GM21717 (cell line): ENCODE measurements at regions not wholly inside any gene's neighbourhood (a gene's known extent, or its start where the extent isn't known, plus 50 kb on each side); places are given as distances from the start of the nearest gene placed in this dataset.

Experiments
- ATAC-seq: cut with Tn5 transposase; IDR thresholded peaks from one replicate; pipeline ENCODE4 v1.9.1; 2021; ENCODE audit warnings: mild to moderate bottlenecking, moderate library complexity; ENCODE audit not compliant: unreplicated experiment

DNA sequence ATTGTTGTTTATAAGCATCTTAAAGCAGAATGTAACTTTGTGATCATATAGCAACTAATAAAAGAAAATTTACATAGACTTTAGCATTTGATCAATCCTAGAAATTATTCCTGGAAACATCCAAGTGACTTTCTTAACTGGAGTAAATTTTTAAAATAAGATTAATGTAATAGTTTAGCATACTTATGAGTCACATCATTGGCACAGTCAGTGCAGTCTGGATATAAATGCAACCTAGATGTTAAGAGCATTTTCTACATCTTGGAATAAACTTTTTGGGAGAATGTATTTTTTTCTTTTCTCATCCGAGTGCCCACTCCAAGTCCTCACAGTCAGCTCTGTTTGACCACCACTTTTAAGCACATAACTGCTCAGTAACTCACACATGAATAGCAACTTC lies 324.6 kb upstream of the PLSCR5 start:
- ATAC-seq: no peak

DNA sequence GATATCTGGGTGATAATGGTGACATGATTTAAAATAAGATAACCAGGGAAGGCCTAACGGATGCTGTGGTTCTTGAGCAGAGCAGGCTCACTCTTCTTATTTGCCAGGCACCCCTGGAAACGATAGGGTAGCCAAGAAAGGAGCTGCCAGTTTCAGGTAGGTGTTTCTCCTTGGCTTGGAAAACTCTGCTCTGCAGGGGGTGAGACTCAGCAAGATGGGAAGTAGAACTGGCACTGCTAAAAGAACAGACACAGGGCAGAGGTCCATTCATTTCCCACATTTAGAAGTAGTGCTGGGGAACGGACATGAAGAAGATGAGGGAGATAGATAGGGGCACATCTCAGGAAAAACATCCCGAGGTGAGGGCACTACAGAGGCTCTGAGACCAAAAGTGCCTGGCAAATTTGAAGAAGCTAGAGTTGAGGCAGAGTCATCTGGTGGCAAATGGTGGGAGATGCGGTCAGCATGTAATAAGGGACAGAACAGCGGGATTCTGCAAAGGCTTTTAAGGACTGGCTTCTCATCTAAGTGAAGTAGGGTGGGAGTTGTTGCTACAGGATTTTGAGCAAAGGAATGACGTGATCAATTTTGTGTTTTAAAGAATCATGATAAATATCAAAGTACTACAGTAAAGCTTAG lies 323.4 kb upstream of the PLSCR5 start:
- no peak for ATAC-seq

DNA sequence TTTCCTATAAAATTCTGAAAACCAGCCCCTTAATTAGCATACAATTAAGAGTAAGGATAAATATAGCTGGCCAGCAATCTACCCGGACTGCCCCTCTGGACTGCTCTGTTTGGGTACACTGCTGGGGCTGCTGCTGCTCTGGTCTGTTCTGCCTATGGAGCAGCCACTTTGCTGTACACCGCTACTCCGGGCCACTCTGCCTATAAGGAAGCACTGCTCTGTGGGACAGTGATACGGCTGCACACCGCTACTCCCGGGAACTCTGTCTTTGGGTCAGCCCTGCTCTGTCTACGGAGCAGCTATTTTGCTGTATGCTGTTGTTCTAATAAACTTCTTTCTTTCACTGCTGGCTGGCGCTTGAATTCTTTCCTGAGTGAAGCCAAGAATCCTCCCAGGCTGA lies 316.5 kb upstream of the PLSCR5 start:
- no peak for ATAC-seq

DNA sequence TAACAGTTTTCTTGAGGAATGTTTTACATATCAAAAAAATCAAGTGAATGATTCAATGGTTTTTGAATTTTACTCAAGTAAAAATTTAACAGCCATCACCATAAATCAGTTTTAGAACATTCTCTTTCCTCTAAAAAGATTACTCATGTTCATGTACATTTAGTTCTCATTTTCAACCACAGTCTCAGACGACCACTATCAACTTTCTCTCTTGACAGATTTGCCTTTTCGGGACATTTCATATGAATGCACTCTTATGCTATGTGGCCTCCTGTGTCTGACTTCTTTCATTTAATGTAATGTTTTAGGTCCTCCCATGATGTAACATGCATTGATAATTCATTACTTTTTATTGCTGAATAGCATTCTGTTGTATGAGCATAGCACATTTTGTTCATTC lies 309.3 kb upstream of the PLSCR5 start:
- ATAC-seq: no peak

DNA sequence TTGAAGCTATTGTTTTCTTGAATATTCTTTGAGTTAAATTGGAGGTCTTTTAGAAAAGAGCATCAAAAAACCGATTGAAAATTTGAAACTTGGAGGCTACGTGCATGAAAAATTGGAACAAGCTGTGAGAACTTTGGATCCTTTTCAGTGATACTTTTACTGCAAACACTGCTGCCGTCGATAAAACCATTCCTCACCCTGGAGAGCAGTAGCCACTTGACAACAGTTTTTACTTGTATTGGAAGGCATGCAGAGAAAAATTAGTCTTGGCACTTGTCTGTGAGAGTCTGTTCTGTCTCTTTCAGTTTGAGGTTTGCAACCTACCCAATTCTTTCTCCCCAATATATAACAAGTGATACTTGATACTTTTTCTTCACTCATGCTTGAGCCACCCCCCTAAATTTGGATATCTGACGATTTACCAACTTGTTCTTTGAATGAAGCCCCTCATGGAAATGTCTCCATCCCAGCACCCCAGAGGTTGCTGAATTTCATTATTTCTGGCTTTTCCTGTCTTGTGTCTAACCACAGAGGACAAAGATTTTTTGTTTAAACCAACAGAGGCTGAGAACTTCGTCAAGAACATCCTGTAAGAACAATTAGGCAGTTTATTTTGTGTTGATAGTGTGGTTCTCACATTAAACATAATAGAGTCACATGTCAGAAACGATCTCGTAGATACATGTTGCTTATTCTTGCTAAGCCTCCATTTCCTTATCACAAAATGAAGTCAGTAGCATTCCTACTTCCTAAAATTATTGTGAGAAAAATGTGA lies 307.3 kb upstream of the PLSCR5 start:
- no peak for ATAC-seq

DNA sequence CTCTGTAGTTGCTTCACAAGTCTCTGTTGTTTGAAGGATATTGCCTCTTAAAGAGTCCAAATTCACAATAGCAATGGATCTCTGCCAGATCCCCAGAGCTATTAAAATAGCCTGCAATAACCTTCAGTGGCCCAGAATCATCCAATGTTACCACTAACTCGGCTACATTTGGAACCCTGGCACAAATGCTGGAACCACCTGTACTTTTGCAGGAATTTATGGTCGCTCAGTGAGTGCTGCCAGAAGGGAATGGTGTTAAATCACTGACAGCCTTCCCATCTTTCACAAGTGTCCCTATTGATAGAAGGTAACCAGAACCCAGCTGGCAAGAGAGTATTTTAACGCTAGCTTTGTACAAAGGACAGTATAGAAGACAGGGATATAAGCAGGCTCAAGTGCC lies 298.8 kb upstream of the PLSCR5 start:
- no peak for ATAC-seq

DNA sequence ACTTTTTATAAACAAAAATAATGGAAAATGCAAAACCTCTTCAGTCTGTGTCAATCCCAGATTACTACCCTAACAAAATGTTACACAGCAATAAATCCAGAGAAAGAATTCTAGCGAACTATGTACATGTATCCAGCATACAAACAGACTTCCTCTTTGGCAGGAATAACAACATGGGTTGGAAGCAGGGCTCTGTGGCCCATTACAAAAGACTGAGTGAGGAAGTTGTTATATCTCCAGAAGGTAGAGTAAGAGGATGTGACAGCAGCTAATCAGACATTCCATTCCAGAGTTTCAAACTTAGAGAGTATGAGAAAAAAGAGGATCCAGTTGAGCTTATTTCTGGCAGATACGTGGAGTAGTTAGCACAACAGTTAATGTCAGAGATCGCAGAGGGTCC lies 294.0 kb upstream of the PLSCR5 start:
- no peak for ATAC-seq

DNA sequence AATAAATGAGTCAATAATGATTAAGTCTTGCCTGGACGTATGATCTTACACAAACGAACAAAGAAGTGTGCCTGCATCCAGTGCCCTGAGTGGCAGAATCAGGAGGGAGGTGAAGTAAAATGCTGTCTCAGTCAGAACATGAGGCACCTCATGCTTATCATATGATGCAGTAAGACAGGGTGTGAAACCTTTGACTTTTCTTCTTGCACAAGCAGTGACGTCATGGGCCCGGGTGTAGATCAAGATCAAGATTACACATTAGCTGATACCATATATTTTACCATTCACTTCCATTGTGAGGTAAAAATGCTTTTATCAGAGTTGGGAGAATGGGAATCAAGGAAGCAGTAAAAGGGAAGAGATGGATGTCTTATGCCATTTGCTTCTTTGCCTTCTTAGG lies 291.6 kb upstream of the PLSCR5 start:
- no peak for ATAC-seq

DNA sequence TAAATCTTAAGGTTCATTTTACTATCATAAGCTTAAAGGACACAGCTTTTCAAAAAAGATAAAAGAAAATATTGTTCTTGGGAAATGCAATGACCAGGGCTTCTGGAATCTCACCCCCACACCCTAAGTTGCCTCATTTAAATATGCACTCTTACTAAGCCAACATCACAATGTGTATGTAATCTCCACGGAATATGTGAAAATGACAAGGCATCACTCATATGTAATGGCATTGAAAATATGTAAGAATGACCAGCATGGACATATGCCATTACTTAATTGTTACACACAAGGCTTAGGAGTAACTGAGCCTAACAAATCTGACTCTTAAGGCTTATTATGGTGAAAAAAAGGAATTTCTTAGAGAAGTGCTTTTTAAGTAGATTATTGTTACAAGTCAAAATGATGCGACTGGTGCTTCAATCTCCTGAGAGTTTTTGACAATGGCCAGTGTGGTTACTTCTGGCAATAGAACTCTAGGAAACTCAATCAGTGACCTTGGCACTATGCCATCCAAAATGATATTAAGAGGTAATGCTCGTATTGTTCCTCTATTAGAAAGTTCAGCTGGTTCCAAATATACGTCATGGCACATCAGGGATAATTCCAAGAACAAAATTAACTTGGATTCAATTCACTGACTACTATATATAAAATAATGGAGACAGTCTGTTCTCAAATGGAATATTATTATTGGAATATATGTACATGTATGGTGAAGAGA lies 290.0 kb upstream of the PLSCR5 start:
- no peak for ATAC-seq

DNA sequence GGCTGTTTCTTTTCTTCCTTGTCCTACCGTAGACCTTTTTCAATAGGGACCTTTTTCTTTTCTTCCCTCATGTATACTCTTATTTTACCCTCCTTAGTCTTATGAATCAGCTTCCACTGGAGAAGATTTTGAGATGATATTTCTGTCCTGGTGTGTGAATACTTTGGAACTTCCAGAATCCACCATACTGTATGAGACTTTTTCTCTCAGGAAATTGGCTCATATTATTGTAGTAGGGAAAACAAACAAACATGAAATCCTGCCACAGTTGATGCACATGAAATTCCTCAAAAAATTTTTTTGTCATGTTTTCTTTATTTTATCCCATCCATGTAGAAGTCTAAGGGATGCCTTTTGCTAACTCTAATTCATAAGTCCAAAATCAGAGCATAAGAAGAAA lies 289.3 kb upstream of the PLSCR5 start:
- no peak for ATAC-seq

DNA sequence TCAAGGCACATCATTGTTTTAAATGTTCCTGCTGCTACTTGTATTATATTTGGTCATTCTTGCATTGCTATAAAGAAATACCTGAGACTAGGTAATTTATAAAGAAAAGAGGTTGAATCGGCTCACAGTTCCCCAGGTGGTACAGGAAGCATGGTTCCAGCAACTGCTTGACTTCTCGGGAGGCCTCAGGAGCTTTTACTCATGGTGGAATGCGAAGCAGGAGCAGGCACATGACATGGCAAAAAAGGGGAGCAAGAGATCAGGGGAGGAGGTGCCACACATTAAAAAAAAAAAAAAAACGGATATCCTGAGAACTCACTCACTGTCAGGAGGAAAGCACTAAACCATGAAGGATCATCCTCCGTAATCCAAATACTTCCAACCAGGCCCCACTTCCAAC lies 286.9 kb upstream of the PLSCR5 start:
- no peak for ATAC-seq

DNA sequence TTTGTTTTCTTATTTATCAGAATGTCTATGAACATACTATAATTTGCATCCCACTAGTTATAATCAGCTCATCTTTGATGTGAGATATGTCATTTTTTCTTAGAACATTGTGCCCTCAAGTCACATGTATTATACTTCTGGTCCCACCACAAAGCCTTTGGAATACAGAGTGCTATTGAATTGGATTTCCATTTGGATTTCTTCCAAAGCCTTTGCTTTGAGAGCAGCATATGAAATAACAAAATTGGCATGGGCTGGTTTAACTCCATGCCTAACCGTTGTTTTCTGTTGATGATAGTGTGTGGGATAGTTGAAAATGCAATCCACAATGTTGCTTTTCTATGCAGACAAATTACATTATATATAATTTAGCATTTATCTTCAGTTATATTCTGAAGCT lies 284.5 kb upstream of the PLSCR5 start:
- no peak for ATAC-seq

DNA sequence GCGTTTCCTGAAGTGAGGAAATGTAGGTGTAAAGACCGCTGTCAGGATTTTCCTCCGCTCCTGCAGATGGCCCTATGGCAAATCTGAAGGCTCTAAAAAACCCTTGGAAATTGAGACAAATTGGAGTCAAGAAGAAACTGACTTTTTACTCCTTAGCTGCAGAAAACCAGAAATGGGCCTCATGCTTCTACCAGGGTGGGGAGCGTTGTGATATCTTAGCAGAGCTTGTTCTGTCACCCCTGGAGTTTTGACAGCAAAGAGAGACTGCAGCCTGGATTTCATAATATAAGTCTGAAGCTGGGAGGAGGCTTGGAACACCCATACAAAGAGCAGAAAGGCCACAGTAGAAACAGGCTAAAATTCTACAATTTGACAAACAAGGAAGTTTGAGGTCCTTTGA lies 283.0 kb upstream of the PLSCR5 start:
- ATAC-seq: no peak

DNA sequence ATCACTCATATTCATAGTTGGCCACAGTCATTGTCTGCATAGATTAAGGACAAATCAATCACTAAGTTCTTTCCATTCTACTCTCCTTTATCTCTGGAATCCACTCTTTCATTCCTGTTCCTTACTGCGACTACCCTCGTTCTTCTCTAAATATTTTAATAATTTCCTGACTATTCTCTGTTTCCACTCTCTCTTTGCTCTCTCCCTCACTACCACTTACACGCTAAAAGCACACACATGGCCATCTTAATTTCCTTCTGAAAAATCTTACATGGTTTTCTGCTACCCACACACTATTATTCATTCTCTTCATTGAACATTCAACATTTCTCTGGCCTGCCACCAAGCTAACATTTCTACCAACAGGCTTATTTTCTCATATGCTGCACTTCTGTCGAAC lies 279.6 kb upstream of the PLSCR5 start:
- ATAC-seq: no peak

DNA sequence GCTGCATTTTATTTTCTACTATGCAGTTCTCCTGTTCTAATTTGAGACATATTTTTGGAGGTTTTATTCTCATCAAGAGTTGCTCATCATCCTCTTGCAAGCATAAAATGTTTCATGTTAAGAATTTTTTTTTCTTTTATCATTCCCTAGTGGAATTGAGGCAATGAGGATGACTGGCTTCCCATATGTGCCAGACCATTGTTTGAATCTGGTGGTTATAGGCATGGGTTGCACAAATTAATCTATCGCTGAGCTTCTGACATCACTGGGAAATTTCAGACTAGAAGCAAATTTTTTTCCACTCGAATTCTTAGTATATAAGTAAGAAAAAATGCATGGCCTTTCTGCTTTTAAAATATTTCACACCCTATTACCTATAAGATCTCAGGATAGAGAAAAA lies 279.1 kb upstream of the PLSCR5 start:
- no peak for ATAC-seq

DNA sequence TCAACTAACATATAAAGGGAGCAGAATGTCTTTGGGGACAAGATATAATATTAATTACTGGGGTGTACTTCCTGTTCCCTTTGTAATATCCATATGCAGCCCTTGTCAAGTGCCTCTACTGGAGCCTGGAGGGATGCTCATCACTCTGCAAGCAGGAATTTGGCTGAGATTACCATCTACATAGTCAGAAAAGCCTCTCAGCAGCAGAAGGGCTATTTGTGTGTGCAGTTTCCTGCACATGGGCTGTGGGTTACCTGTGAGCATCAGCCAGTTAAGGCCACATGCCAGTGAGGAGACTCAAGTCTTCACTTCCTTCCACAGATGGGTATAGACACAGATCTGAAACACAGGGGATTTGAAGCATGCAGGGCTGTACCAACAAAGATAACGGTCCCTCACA lies 278.1 kb upstream of the PLSCR5 start:
- ATAC-seq: no peak

DNA sequence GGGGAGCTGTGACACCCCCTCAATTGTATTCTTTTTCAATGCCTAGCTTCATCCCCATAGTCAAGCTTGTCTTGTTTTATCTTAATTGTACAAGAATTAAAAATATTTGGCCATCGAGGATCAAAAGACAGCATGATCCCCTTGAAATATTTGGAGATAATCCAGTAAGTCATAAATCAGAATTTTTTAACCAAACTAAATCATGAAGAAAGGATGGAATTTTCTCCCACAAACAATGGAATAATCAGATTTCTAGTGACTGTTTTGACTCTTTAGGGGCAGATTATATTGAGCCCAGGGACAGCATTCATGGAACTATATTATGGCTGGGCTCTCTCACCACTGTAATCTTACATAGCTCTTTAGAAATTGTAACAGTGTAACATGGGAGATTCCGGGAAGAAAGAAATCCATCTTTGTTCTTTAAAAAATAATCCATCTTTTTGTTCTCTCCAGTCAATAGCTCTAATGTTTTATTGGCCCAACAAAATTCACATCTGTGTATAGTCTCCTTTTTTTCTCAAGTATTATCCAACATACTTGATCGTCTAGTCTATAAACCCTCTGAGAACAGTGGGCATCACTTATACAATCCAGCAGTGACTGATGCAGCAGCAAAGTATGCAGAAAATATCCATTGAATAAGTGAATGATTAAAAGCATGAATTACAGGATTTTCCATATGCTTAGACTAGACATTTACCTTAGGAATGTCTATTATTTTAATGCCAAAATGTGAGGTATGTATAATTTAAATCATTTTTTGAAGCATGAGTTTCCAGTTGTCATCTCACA lies 277.0 kb upstream of the PLSCR5 start:
- ATAC-seq: no peak

DNA sequence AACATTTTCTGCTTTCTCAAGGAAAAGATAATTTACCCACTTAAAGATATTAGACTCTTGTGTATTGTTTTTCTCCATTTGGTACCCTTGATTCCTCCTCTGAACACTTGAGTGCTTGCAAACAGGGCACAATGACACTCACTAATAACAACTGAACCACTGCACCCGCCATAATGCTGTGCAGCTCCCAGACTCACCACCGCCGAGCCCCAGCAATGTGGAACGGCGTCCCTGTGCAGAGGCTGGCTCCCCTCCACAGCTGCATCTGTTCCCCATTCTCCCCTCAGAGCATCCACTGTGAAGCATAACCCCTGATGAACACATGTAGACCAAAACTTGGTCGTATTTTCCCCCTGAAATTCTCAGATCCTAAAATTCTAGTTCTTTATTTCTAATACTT lies 276.2 kb upstream of the PLSCR5 start:
- no peak for ATAC-seq

DNA sequence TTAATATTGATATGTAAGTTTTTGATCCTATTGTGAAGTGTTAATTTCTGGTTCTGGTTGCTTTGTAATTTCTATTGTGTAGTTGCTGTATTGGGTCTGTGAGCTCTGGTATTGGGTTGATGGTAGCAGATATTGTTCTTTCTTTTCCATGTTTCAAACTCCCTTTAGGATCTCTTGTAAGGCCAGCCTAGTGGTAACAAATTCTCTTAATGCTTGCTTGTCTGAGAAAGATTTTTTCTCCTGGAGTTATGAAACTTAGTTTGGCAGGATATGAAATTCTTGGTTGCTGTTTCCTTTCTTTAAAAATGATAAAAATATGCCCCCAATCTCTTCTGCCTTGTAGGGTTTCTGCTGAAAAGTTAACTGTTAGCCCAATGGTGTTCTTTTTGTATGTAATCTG lies 268.6 kb upstream of the PLSCR5 start:
- no peak for ATAC-seq

DNA sequence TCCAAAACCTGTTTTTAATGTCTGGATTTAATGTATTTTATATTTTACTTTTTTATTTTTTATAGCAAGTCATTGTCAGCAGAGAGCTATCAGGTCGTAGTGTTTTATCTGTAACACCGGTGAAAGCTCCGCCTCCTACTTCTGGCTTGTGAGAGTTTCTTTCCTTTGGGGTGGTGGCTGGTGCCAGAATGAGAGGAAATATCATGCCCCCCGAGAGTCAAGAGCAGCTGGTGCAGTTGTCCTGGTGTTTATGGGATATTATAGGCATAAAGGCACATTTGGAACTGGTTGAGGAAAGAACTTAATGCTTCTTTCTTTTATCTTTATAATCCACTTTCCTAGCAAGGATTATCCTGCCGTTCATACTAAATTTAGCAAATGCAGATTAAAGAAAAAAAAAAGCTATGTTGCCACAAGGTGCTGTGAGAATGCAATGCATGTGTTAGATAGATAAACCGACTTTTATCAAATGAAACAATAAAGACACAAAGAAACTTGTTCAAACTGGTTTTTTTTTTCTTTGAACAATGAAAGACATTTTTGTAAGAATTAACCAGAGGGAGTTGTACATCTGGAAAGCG lies 260.1 kb upstream of the PLSCR5 start:
- no peak for ATAC-seq

DNA sequence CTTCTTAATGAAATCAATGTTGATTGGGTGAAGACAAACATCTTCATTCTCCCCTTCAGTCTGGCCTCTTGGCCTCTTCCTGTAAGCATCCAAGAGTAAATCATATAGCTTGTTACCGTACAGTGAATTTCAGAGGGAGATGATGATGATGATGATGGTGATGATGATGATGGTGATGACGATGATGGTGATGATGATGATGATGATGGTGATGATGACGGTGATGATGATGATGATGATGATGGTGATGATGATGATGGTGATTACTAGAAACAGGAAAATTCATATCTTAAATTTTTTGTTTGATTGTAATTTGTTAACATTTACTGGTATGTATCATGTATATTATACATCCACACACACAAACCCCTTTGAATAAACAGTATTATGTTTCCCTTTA lies 256.1 kb upstream of the PLSCR5 start:
- no peak for ATAC-seq
